GDM1 (cell line): ENCODE measurements at regions not wholly inside any gene's neighbourhood (a gene's known extent, or its start where the extent isn't known, plus 50 kb on each side); places are given as distances from the start of the nearest gene placed in this dataset.

Experiments
- DNase-seq: peaks from one replicate; lab custom pipeline; 2025; lab: John Stamatoyannopoulos, UW

- no peak for DNase-seq
Observed at GRCh38 chr5:63323926-63324325, 638.3 kb downstream of the HTR1A start.

DNA sequence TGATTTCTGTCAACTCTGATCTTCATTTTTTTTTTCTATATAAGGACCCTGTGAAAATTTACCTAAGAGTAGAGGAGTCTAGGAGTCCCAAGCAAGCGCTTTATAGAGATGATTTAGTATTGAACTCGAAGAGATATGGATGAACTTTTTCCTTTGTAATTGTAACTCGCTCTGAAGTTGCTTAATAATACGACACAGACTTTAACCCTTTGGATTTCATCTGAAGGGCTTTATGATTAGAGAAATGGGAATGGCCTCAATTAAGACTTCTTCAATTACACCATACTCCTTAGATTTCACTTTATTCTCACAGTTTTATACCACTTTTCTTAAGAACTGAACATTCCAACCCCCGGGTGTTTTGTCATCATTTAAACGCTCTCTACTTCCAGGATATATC is 647.7 kb downstream of the HTR1A start:
- no peak for DNase-seq

DNA sequence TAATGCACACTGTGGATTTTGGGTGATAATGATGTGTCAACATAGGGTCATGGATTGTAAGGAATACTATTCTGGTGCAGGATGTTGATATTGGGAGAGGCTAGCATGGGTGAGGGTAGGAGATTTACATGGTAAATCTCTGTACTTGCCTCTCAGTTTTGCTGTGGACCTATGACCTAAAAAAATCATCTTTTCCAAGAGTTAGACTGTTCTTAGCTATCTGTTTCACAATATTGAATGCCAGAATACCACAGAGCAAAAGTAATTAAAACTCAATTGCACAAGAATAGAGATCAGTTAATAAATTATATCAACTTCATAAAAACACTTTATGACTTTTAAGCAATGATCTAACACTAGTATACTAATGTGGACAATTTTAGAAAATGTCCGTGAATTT is 651.6 kb downstream of the HTR1A start:
- no peak for DNase-seq

DNA sequence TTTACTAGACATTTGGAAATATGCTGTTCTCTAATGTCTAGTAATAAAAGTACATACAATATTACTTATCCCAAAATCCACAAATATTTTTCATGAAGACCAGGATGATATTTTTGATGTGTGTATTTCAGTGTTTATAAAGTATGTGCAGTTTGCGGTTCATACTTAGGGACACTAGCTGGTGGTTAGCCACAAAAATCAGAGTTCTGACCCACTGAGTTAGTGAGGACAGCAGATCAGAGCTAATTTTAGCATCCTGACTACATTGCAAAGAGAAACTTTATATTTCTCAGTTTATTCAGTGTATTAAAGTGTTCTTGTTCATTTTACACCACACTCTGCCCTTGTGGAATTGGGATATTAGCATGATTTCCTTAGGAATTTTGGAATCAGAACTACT is 655.3 kb downstream of the HTR1A start:
- no peak for DNase-seq

- DNase-seq, result no peak
Observed at GRCh38 chr5:63293317-63293716, 668.9 kb downstream of the HTR1A start.

GRCh38 chr5:63286724-63287123 is 675.5 kb downstream of the HTR1A start:
- no peak for DNase-seq

- DNase-seq, result no peak
Observed at GRCh38 chr5:63263411-63263810, 684.8 kb downstream of the LRRC70 start.

DNA sequence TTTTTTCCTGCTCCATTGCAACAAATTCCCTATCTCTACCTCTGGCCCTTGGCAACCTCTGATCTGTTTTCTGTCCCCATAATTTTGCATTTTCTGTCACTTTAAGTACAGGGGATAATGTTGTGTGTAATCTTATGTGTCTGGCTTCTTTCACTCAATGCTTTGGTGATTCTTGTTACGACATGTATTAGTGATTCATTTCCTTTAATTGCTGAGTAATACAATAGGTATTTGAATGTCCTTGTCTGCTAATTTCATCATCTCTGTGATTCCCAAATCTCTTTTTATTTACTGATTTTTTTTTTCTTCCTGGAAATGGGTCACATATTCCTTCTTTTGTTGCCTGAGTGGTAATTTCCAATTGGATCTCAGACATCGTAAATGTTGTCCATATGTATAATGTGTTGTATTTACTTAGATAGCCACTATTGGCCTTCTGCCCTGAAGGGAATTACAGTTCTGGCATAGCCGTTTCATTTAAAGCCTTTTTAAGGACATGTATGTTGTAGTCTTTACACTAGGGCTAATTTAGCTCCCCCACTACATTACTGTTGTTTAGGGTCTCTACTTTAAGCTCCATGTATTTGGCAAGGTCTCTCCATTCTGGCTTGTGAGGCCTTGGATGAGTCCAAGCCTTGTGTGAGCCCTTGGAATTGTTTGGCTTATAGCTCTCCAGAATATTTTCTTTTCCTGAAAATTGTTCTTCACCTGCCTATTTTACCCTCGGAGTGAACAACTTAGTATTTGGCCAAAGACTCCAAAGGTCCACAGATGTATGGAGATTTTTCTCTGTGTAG is 683.8 kb downstream of the LRRC70 start:
- DNase-seq, result no peak

DNA sequence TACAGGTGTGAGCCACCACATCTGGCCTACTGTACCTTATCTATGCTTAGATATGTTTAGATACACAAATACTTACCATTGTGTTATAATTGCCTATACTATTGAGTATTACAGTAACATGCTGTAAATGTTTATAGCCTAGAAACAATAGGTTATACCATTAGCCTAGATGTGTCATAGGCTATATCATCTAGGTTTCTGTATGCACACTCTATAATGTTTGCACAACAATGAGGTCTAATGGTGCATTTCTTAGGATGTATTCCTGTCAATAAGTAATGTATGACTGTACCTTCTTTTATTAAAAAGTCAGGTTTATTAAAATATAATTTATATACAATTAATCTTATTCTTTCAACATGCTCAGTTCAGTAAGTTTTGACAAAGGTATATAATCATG is 683.1 kb downstream of the LRRC70 start:
- DNase-seq, result no peak

- DNase-seq, result no peak
Observed at GRCh38 chr5:63255594-63255993, 677.0 kb downstream of the LRRC70 start.

GRCh38 chr5:63250939-63251338 is 672.3 kb downstream of the LRRC70 start:
- no peak for DNase-seq

DNA sequence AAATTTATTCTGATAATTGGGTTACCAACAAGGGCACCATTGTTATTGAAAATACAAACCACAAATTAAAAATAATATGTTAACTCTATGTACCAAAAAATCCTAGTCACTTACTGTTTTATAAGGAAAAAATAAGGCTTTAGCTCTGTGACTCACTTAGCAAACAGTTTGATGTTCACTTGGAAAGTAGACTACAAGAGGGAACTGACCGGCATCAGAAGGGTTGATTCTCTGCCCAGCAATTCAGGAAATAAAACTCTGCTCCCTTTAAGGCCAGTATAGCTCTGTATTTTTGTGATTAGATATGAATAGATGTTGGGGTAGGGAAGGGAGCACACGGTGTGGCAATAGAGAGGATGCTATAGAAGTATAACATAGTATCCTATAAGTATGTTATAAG is 671.3 kb downstream of the LRRC70 start:
- no peak for DNase-seq

DNA sequence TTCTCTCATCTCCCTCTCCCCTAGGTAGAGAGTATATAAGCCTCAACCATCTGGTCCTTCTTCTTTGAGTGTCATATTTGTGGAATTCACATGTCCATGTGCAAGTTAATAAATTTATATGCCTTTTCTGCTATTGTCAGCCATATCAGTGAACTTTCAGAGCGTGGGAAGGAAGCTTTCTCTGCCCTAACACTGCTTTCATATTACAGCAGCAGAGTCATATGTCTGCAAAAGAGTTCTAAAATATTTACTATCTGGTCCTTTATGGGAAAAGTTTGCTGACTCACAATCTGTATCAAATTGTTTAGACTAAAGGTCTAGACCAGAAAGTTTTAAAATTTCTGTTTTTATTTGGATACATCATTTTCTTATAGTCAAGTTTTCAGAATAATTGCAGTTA is 669.0 kb downstream of the LRRC70 start:
- no peak for DNase-seq

GRCh38 chr5:63245271-63245670 is 666.7 kb downstream of the LRRC70 start:
- DNase-seq, result no peak

DNA sequence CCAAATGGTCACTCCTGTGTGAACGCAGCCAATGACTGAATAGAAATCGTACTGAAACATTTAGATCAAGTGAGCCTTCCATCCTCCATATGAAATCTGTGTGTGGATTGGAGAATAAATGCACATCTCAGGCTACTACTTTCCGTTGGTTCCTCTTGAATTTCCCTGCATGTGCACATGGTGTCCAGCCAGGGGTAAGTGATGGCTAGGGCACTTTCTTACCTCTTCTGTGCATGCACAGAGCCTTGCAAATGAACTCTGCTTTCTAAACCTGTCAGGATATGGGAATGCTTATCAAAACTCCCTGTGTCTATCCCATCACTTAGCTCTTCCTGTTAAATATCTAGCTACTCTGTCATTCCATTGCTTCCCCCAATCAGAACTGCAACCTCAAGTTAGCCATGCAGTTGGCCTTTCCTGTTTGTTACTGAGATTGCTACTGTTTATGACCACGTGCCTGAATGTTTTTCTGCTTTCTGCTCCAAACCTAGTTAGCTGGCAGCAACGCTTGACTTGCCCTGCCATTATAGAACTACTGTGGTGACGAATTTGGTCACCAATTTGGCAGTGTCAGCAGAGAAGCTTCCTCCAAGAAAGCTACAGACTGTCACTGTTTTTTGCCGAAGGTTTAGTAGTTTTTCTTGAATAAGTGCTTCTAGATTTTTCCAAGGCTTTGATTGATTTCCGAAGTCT is 661.6 kb downstream of the LRRC70 start:
- DNase-seq, result no peak

DNA sequence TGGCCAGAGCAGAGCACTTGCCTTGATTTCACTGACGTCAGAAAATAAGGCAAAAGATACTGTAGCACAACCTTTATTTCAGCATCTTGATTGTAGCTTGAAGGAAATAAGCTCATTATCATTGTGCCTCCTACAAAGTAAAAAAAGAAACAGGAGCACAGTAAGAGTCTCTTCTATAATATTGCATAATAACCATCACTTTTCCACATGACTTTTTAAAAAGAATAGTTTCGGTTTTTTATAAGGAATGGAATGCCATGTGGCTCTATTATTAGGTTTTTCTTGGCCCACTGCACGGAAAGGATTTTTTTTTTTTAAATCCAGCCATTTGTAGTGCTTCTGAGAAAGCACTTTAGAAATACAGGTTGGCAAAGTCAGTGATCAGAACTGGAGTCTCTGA is 655.3 kb downstream of the LRRC70 start:
- no peak for DNase-seq

DNA sequence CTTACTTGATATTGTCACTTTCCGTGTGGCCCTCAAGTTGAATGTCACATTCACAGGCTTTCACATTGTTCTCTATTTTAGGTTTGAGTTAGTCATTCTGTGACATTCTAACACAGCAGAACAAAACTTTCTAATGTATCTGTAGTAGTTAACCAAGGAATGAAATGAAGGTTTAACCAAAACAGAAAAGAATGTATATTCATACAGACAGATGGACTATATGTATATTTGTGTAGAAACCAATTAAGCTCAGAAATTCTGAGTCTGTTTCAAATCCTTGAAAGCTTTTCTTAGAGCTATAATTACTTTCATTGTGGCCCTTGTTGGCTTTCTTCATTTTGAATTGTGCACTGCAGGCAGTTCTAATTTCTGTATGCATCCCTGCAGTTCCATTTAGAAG is 654.7 kb downstream of the LRRC70 start:
- no peak for DNase-seq

DNA sequence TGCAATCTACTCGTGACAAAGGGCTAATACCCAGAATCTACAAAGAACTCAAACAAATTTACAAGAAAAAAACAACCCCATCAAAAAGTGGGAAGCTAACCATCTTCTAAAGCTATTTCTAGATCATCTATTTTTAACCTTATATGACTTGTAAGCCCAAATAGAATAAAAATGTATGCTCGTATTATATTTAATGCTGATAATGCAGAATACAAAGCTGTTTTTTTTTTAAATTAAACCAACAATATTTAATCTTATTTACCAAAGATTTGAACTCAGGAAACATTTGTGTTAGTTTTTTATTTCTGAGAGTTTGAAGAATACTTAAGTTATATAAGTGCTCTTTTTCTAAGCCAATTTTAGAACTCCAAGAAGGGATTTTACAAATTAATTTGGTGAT is 652.1 kb downstream of the LRRC70 start:
- no peak for DNase-seq

GRCh38 chr5:63228154-63228553 is 649.5 kb downstream of the LRRC70 start:
- DNase-seq, result no peak

DNA sequence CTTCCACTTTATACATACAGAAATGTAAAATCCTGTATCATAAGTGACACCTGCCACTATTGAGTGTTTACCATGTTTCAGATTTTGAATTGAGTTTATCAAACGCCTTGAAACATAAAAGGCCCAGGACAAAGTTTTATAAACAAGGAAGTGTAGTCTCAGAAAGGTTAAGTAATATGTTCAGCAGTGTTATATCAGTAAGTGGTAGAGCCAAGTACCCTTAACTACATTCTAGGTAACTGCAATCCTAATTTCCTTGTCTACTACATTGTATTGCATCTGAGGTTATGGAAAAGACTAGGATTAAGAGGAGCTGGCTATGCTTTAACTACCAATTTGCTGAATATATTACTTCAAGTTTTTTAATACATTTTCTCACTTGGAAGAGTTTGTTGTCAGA is 641.6 kb downstream of the LRRC70 start:
- no peak for DNase-seq

DNA sequence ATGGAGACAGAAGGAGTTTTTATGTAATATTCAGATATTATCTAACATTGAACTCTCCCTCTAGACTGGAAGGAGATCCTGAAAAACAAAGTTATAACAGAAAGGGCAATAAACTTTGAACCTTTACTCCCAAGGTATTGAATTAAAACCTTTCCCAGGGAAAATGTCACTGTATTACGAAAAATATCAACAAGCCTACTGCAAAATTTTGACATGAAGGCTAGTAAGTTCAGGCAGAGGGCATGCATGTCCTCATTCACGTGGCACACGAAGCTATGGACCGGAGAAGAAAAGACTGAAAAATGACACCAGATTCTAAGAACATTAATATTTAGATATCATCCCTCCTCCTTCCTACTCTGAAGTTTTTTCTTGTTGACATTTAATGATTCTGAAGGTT is 638.8 kb downstream of the LRRC70 start:
- no peak for DNase-seq

- no peak for DNase-seq
Observed at GRCh38 chr5:63213256-63213655, 634.6 kb downstream of the LRRC70 start.

DNA sequence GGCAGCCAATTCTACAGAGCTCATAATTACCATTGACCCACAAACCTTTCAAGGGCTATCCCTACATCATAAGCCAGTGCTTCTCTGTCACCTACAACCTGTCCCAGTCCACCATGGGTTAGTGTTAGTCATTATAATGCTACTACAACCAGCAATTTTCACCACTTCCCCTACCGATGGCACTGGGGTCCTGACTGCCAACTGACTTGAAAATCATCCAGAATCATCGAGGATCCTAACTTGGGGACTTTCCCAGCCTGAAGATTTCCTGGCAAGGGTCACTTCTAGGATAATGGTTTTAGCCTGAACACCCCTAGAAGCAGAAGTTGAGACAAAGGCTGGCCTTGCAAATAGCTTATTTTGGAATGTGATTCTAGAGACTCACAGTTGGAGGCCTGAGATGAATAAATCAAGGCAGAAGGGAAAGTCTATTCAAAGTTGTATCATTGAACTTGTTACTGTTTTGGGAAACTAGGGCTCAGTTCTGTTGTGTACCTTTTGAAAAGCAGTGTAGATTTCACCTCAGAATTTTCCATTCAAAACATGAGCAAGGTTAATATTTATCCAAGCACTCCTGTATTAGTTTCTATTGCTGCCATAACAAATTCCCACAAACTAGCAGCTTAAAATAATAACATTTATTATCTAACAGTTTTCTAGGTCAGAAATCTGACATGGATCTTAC is 633.0 kb downstream of the LRRC70 start:
- DNase-seq, result no peak
